Liver (tissue), 8 donors: ENCODE measurements at regions not wholly inside any gene's neighbourhood (a gene's known extent, or its start where the extent isn't known, plus 50 kb on each side); places are given as distances from the start of the nearest gene placed in this dataset.

Source experiments
- DNase-seq: peaks from one replicate; pipeline ENCODE4 v3.0.0-alpha.2; 2017; ENCODE audit warnings: low spot score
- H3K27ac ChIP-seq, 2 donors: one replicate each; pipeline ENCODE4 v1.7.0; 2013; ENCODE audit warnings: inconsistent platforms in 2 of 2, low read length in 2 of 2, control low read depth in 1 of 2, low read depth in 1 of 2, mild to moderate bottlenecking in 1 of 2
- H3K27me3 ChIP-seq, 4 donors: one replicate each; pipeline versions ENCODE4 v1.6.1 to v1.7.0; 2013; ENCODE audit warnings: low read length in 3 of 4, inconsistent platforms in 1 of 4, mild to moderate bottlenecking in 1 of 4, moderate library complexity in 1 of 4; ENCODE audit not compliant: control insufficient read depth in 4 of 4, insufficient read depth in 4 of 4
- H3K36me3 ChIP-seq, 4 donors: one replicate each; pipeline versions ENCODE4 v1.6.1 to v1.7.0; 2013; ENCODE audit warnings: low read length in 3 of 4, mild to moderate bottlenecking in 3 of 4, low read depth in 1 of 4, moderate library complexity in 1 of 4; ENCODE audit not compliant: control insufficient read depth in 4 of 4, insufficient read depth in 3 of 4
- H3K4me1 ChIP-seq, 4 donors: one replicate each; pipeline versions ENCODE4 v1.6.1 to v1.7.0; 2013; ENCODE audit warnings: low read length in 3 of 4, mild to moderate bottlenecking in 3 of 4, moderate library complexity in 1 of 4; ENCODE audit not compliant: control insufficient read depth in 4 of 4, insufficient read depth in 4 of 4
- H3K4me3 ChIP-seq, 3 donors: one replicate each; pipeline versions ENCODE4 v1.6.1 to v1.7.0; 2013; ENCODE audit warnings: low read length in 3 of 3, control low read depth in 1 of 3, low read depth in 1 of 3, mild to moderate bottlenecking in 1 of 3
- H3K9ac ChIP-seq, 2 donors: one replicate each; pipeline ENCODE4 v1.7.0; 2013; ENCODE audit warnings: low read length in 2 of 2, mild to moderate bottlenecking in 2 of 2, moderate library complexity in 2 of 2, control low read depth in 1 of 2, low read depth in 1 of 2
- H3K9me3 ChIP-seq, 4 donors: one replicate each; pipeline versions ENCODE4 v1.6.1 to v1.7.0; 2013; ENCODE audit warnings: low read length in 3 of 4; ENCODE audit not compliant: control insufficient read depth in 4 of 4
- EGR1 ChIP-seq, 2 donors: IDR thresholded peaks; 2 replicates each; pipeline ENCODE4 v1.6.1; 2016 to 2018; ENCODE audit warnings: antibody characterized with exemption in 2 of 2, low read depth in 2 of 2
- FOXA1 ChIP-seq: IDR thresholded peaks from 2 replicates; pipeline ENCODE4 v1.6.1; 2016; ENCODE audit warnings: antibody characterized with exemption
- FOXA2 ChIP-seq: IDR thresholded peaks from 2 replicates; pipeline ENCODE4 v1.6.1; 2016; ENCODE audit warnings: antibody characterized with exemption
- GABPA ChIP-seq, 2 donors: IDR thresholded peaks in 1 of 2; conservative IDR thresholded peaks in 1 of 2; 2 replicates each; pipeline ENCODE4 v1.6.1; 2016; ENCODE audit warnings: antibody characterized with exemption in 2 of 2, mild to moderate bottlenecking in 1 of 2, moderate library complexity in 1 of 2
- HNF4A ChIP-seq, 2 donors: conservative IDR thresholded peaks; 2 replicates each; pipeline ENCODE4 v1.6.1; 2016; ENCODE audit warnings: antibody characterized with exemption in 2 of 2, mild to moderate bottlenecking in 2 of 2
- HNF4G ChIP-seq: IDR thresholded peaks from 2 replicates; pipeline ENCODE4 v1.6.1; 2016; ENCODE audit warnings: antibody characterized with exemption
- JUND ChIP-seq, 2 donors: IDR thresholded peaks; 2 replicates each; pipeline ENCODE4 v1.6.1; 2016; ENCODE audit warnings: antibody characterized with exemption in 2 of 2
- NR2F2 ChIP-seq: IDR thresholded peaks from 2 replicates; pipeline ENCODE4 v1.6.1; 2016; ENCODE audit warnings: antibody characterized with exemption
- RAD21 ChIP-seq, 2 donors: IDR thresholded peaks; 2 replicates each; pipeline ENCODE4 v1.6.1; 2016; ENCODE audit warnings: antibody characterized with exemption in 2 of 2, mild to moderate bottlenecking in 2 of 2
- RXRA ChIP-seq, 2 donors: IDR thresholded peaks; 2 replicates each; pipeline ENCODE4 v1.6.1; 2017 to 2018; ENCODE audit warnings: antibody characterized with exemption in 2 of 2, mild to moderate bottlenecking in 1 of 2
- SP1 ChIP-seq: IDR thresholded peaks from 2 replicates; pipeline ENCODE4 v1.6.1; 2018; ENCODE audit warnings: antibody characterized with exemption, mild to moderate bottlenecking
- TAF1 ChIP-seq: conservative IDR thresholded peaks from 2 replicates; pipeline ENCODE4 v1.6.1; 2016; ENCODE audit warnings: antibody characterized with exemption, mild to moderate bottlenecking
- YY1 ChIP-seq: IDR thresholded peaks from 2 replicates; pipeline ENCODE4 v1.6.1; 2016; ENCODE audit warnings: antibody characterized with exemption, mild to moderate bottlenecking
- WGBS: extraction: QIAGEN DNeasy Blood & Tissue Kit; methylation state at CpG from one replicate; pipeline ENCODE4 v1.1.7; 2013; 5-methylcytosine and 5-hydroxymethylcytosine counted together
- TF ChIP-seq, protein P1 (sequence below): IDR thresholded peaks from 2 replicates; pipeline ENCODE4 v1.6.1; 2016; ENCODE audit warnings: antibody characterized with exemption
- TF ChIP-seq, protein P2 (sequence below): fragments of 150-350 bp; IDR thresholded peaks from 2 replicates; pipeline ENCODE4 v1.5.1; 2017; ENCODE audit warnings: improper control_type of control experiment, low read depth, low read length; ENCODE audit not compliant: missing input control
- TF ChIP-seq, protein P3 (sequence below): IDR thresholded peaks from 2 replicates; pipeline ENCODE4 v1.6.1; 2016; ENCODE audit warnings: antibody characterized with exemption, mild to moderate bottlenecking
- TF ChIP-seq, protein P4 (sequence below): IDR thresholded peaks from 2 replicates; pipeline ENCODE4 v1.6.1; 2016; ENCODE audit warnings: antibody characterized with exemption
- TF ChIP-seq, protein P5 (sequence below): IDR thresholded peaks from 2 replicates; pipeline ENCODE4 v1.6.1; 2016; ENCODE audit warnings: antibody characterized with exemption
- donor health status: healthy.
- donor health status: healthy.
- donor health status: healthy.
- donor health status: healthy.
- donor health status: healthy.

DNA sequence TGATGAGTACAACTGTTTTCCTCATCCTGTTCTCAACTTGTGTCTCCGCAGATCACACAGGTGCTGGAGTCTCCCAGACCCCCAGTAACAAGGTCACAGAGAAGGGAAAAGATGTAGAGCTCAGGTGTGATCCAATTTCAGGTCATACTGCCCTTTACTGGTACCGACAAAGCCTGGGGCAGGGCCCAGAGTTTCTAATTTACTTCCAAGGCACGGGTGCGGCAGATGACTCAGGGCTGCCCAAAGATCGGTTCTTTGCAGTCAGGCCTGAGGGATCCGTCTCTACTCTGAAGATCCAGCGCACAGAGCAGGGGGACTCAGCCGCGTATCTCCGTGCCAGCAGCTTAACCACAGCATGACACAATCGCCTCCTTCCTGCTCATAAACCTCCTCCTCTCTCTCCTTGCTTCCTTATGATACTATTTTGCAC, 126.7 kb upstream of the PRSS58 start:
- Histone ChIP-seq H3K9me3 (no peaks in the 10 kb centered on the region), H3K27me3 (peaks cover 0 to 2% (median 0%) of the 10 kb centered on the region in 4 donors), H3K36me3 (no peaks in the 10 kb centered on the region), H3K9ac (no peak overlapping the region), H3K4me1 (no peaks in the 10 kb centered on the region), H3K27ac (no peak overlapping the region), H3K4me3 (no peak overlapping the region)
- no peak for DNase-seq
- TF ChIP-seq, protein P1, sequence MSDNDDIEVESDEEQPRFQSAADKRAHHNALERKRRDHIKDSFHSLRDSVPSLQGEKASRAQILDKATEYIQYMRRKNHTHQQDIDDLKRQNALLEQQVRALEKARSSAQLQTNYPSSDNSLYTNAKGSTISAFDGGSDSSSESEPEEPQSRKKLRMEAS = no peak
- TF ChIP-seq RXRA (IDR thresholded peaks at IDR 0.05) (no peak), RAD21 (IDR thresholded peaks at IDR 0.05) (no peak)
- 58% methylated on average over 11 of the region's 11 CpGs for WGBS

DNA sequence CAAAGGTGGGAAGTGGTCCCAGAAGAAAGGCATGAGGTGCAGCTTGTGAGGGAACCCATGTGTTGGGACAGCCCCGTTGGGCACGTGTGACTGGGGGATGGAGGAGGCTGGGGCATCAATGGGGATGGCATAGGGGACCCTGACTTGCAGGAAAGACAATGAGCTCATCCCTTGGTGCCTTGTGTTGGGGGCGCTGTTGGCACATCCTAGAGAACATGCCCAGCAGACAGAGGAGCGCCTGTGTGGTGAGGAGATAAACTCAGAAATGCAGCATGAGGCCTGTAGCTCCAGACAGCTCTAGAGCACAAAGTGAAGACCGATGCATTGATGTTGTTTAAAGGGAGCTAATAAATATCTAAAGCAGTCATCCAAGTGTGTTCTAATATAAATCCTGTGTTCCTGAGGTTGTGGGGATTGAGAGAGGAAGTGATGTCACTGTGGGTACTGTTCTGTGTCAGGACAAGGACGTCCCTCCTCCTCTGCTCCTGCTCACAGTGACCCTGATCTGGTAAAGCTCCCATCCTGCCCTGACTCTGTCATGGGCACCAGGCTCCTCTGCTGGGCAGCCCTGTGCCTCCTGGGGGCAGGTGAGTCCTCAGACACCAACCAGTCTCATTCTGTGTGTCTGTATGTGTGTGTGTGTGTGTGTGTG, 126.1 kb upstream of the PRSS58 start:
- no peak for DNase-seq
- no peaks in the 10 kb centered on the region for H3K4me1 ChIP-seq
- H3K27ac ChIP-seq = no peak overlapping the region
- peaks cover 0 to 2% (median 0%) of the 10 kb centered on the region in 4 donors for H3K27me3 ChIP-seq
- 72% methylated on average over 6 of the region's 6 CpGs for WGBS
- H3K9me3 ChIP-seq = no peaks in the 10 kb centered on the region
- H3K36me3 ChIP-seq = no peaks in the 10 kb centered on the region
- TF ChIP-seq, protein P2, sequence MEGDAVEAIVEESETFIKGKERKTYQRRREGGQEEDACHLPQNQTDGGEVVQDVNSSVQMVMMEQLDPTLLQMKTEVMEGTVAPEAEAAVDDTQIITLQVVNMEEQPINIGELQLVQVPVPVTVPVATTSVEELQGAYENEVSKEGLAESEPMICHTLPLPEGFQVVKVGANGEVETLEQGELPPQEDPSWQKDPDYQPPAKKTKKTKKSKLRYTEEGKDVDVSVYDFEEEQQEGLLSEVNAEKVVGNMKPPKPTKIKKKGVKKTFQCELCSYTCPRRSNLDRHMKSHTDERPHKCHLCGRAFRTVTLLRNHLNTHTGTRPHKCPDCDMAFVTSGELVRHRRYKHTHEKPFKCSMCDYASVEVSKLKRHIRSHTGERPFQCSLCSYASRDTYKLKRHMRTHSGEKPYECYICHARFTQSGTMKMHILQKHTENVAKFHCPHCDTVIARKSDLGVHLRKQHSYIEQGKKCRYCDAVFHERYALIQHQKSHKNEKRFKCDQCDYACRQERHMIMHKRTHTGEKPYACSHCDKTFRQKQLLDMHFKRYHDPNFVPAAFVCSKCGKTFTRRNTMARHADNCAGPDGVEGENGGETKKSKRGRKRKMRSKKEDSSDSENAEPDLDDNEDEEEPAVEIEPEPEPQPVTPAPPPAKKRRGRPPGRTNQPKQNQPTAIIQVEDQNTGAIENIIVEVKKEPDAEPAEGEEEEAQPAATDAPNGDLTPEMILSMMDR = no peak
- TF ChIP-seq HNF4A (conservative IDR thresholded peaks at IDR 0.05) (no peak), TAF1 (no peak), RXRA (IDR thresholded peaks at IDR 0.05) (no peak), RAD21 (IDR thresholded peaks at IDR 0.05) (no peak), JUND (IDR thresholded peaks at IDR 0.05) (no peak), EGR1 (IDR thresholded peaks at IDR 0.05; ENCODE audit: low read depth in 2 of 2) (no peak), SP1 (no peak), GABPA (IDR thresholded peaks at IDR 0.05 in 1 of 2, conservative IDR thresholded peaks at IDR 0.05 in 1 of 2) (no peak), FOXA1 (no peak), HNF4G (no peak), FOXA2 (no peak), NR2F2 (no peak), YY1 (no peak)
- TF ChIP-seq, protein P3, sequence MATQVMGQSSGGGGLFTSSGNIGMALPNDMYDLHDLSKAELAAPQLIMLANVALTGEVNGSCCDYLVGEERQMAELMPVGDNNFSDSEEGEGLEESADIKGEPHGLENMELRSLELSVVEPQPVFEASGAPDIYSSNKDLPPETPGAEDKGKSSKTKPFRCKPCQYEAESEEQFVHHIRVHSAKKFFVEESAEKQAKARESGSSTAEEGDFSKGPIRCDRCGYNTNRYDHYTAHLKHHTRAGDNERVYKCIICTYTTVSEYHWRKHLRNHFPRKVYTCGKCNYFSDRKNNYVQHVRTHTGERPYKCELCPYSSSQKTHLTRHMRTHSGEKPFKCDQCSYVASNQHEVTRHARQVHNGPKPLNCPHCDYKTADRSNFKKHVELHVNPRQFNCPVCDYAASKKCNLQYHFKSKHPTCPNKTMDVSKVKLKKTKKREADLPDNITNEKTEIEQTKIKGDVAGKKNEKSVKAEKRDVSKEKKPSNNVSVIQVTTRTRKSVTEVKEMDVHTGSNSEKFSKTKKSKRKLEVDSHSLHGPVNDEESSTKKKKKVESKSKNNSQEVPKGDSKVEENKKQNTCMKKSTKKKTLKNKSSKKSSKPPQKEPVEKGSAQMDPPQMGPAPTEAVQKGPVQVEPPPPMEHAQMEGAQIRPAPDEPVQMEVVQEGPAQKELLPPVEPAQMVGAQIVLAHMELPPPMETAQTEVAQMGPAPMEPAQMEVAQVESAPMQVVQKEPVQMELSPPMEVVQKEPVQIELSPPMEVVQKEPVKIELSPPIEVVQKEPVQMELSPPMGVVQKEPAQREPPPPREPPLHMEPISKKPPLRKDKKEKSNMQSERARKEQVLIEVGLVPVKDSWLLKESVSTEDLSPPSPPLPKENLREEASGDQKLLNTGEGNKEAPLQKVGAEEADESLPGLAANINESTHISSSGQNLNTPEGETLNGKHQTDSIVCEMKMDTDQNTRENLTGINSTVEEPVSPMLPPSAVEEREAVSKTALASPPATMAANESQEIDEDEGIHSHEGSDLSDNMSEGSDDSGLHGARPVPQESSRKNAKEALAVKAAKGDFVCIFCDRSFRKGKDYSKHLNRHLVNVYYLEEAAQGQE = no peak
- TF ChIP-seq, protein P1 = no peak
- TF ChIP-seq, protein P4, sequence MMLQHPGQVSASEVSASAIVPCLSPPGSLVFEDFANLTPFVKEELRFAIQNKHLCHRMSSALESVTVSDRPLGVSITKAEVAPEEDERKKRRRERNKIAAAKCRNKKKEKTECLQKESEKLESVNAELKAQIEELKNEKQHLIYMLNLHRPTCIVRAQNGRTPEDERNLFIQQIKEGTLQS = no peak
- TF ChIP-seq, protein P5, sequence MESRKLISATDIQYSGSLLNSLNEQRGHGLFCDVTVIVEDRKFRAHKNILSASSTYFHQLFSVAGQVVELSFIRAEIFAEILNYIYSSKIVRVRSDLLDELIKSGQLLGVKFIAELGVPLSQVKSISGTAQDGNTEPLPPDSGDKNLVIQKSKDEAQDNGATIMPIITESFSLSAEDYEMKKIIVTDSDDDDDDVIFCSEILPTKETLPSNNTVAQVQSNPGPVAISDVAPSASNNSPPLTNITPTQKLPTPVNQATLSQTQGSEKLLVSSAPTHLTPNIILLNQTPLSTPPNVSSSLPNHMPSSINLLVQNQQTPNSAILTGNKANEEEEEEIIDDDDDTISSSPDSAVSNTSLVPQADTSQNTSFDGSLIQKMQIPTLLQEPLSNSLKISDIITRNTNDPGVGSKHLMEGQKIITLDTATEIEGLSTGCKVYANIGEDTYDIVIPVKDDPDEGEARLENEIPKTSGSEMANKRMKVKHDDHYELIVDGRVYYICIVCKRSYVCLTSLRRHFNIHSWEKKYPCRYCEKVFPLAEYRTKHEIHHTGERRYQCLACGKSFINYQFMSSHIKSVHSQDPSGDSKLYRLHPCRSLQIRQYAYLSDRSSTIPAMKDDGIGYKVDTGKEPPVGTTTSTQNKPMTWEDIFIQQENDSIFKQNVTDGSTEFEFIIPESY = no peak
- no peak overlapping the region for H3K9ac ChIP-seq
- H3K4me3 ChIP-seq = no peak overlapping the region
